ENCODE measurements at regions not wholly inside any gene's neighbourhood (a gene's known extent, or its start where the extent isn't known, plus 50 kb on each side); places are given as distances from the start of the nearest gene placed in this dataset.
"Not testable (repeated sequence)": the region's sequence is repeated elsewhere in the genome, so short reads cannot be mapped to it uniquely, and the experiment has no call there.

DNA sequence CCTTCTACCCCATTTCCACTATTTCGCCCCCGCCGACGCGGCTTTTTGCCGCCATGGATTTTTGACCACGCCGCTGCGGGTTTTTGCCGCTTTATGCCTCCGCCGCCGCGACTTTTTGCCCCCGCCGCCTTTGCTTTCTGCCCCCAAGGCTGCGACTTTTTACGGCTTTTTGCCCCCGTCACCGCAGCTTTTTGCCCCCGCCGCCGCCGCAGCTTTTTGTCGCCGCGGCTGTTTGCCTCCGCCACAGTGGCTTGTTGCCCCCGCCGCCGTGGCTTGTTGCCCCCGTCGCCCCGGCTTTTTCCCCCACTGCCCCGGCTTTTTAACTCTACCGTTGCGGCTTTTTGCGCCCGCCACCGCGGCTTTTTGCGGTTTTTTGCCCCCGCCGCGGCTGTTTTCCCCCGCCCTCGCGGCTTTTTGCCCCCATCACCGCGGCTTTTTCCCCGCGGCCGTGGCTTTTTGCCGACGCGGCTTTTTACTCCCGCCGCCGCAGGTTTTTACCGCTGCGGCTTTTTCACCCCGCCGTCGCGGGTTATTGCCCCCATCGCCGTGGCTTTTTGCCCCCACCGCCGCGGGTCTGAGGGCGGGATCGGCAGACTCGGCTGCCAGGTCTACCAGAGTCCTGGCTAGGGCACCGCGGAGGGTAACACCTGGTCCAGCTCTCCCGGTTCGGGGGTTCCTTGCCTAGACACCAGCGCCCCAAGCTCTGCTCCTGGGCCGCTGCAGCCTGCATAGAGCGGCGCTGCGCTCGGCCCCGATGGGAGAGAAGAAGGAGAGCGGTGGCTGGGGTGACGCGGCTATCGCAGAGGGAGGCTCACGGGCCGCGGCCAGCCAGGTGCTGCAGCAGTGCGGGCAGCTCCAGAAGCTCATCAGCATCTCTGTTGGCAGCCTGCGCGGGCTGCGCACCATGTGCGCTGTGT, 562.7 kb upstream of the WSB1 start:
- 63 to 75% (median 72%) methylated on average over 90 to 96 of the region's 96 CpGs for WGBS, 3 donors
- Histone ChIP-seq H3K27me3 (ENCODE audit: control insufficient read depth in 3 of 3, insufficient read depth in 3 of 3, low read length in 3 of 3) (no peaks in the 10 kb centered on the region), H3K4me3 (ENCODE audit: low read depth in 1 of 3, low read length in 3 of 3) (no peak overlapping the region), H3K36me3 (ENCODE audit: control insufficient read depth in 3 of 3, insufficient read depth in 2 of 3, low read depth in 1 of 3, low read length in 3 of 3) (no peaks in the 10 kb centered on the region), H3K4me1 (ENCODE audit: control insufficient read depth in 3 of 3, insufficient read depth in 2 of 3, low read depth in 1 of 3, low read length in 2 of 3) (no peaks in the 10 kb centered on the region), H3K27ac (ENCODE audit: low read depth in 1 of 3, low read length in 2 of 3) (no peak overlapping the region), H3K9me3 (ENCODE audit: control insufficient read depth in 2 of 2, insufficient read depth in 1 of 2, low read depth in 1 of 2, low read length in 1 of 2) (peaks cover 3 to 13% of the 10 kb centered on the region in 2 donors)
- DNase-seq (no peak), FAIRE-seq (no peak)

DNA sequence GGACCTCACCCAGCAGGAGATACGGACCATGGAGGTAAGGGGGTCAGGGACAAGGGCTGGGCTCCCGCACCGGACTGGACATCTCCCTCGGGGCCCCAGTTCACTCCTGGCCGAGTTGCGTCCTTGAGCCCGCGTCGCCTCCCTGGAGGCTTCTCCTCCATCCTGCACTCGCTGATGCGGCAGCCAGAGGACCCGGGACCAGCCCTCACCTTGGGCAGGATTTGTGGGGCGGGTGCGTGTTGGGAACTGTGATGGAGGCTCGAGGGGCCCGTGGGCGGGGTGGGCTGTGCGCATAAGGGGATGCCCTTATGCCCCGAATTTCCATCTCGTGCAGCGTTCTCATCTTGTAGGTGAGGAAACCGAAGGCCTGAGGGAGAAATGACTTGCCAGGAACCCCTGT, 562.0 kb upstream of the WSB1 start:
- not testable (repeated sequence) for H3K36me3 ChIP-seq (ENCODE audit: control insufficient read depth in 3 of 3, insufficient read depth in 2 of 3, low read depth in 1 of 3, low read length in 3 of 3); H3K27me3 ChIP-seq (ENCODE audit: control insufficient read depth in 3 of 3, insufficient read depth in 3 of 3, low read length in 3 of 3); H3K4me1 ChIP-seq (ENCODE audit: control insufficient read depth in 3 of 3, insufficient read depth in 2 of 3, low read depth in 1 of 3, low read length in 2 of 3); DNase-seq; FAIRE-seq; H3K4me3 ChIP-seq (ENCODE audit: low read depth in 1 of 3, low read length in 3 of 3); H3K27ac ChIP-seq (ENCODE audit: low read depth in 1 of 3, low read length in 2 of 3)
- 72 to 77% (median 72%) methylated on average over 22 of the region's 22 CpGs for WGBS, 3 donors
- peaks cover 3 to 13% of the 10 kb centered on the region in 2 donors for H3K9me3 ChIP-seq (ENCODE audit: control insufficient read depth in 2 of 2, insufficient read depth in 1 of 2, low read depth in 1 of 2, low read length in 1 of 2)

GRCh38 chr17:26734775-26735174, 559.1 kb upstream of the WSB1 start:
- 14 to 51% (median 45%) methylated on average over 1 to 2 of the region's 2 CpGs for WGBS, 3 donors
- H3K9me3 ChIP-seq (ENCODE audit: control insufficient read depth in 2 of 2, insufficient read depth in 1 of 2, low read depth in 1 of 2, low read length in 1 of 2): peaks cover 3 to 13% of the 10 kb centered on the region in 2 donors
- H3K27me3 ChIP-seq (ENCODE audit: control insufficient read depth in 3 of 3, insufficient read depth in 3 of 3, low read length in 3 of 3); H3K4me3 ChIP-seq (ENCODE audit: low read depth in 1 of 3, low read length in 3 of 3); H3K27ac ChIP-seq (ENCODE audit: low read depth in 1 of 3, low read length in 2 of 3); FAIRE-seq; DNase-seq; H3K4me1 ChIP-seq (ENCODE audit: control insufficient read depth in 3 of 3, insufficient read depth in 2 of 3, low read depth in 1 of 3, low read length in 2 of 3); H3K36me3 ChIP-seq (ENCODE audit: control insufficient read depth in 3 of 3, insufficient read depth in 2 of 3, low read depth in 1 of 3, low read length in 3 of 3): not testable (repeated sequence)

DNA sequence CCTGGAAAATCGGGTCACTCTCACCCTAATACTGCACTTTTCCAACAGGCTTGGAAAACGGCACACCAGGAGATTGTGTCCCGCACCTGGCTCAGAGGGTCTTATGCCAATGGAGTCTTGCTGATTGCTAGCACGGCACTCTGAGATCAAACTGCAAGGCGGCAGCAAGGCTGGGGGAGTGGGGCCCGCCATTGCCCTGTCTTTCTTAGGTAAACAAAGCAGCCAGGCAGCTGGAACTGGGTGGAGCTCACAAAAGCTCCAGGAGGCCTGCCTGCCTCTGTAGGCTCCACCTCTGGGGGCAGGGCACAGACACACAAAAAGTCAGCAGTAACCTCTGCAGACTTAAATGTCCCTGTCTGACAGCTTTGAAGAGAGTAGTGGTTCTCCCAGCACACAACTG, 557.9 kb upstream of the WSB1 start:
- H3K27ac ChIP-seq (ENCODE audit: low read depth in 1 of 3, low read length in 2 of 3); FAIRE-seq; H3K4me1 ChIP-seq (ENCODE audit: control insufficient read depth in 3 of 3, insufficient read depth in 2 of 3, low read depth in 1 of 3, low read length in 2 of 3); H3K36me3 ChIP-seq (ENCODE audit: control insufficient read depth in 3 of 3, insufficient read depth in 2 of 3, low read depth in 1 of 3, low read length in 3 of 3); DNase-seq; H3K4me3 ChIP-seq (ENCODE audit: low read depth in 1 of 3, low read length in 3 of 3); H3K27me3 ChIP-seq (ENCODE audit: control insufficient read depth in 3 of 3, insufficient read depth in 3 of 3, low read length in 3 of 3): not testable (repeated sequence)
- WGBS, 3 donors: 80 to 86% (median 85%) methylated on average over 2 to 4 of the region's 6 CpGs
- peaks cover 3 to 11% of the 10 kb centered on the region in 2 donors for H3K9me3 ChIP-seq (ENCODE audit: control insufficient read depth in 2 of 2, insufficient read depth in 1 of 2, low read depth in 1 of 2, low read length in 1 of 2)

DNA sequence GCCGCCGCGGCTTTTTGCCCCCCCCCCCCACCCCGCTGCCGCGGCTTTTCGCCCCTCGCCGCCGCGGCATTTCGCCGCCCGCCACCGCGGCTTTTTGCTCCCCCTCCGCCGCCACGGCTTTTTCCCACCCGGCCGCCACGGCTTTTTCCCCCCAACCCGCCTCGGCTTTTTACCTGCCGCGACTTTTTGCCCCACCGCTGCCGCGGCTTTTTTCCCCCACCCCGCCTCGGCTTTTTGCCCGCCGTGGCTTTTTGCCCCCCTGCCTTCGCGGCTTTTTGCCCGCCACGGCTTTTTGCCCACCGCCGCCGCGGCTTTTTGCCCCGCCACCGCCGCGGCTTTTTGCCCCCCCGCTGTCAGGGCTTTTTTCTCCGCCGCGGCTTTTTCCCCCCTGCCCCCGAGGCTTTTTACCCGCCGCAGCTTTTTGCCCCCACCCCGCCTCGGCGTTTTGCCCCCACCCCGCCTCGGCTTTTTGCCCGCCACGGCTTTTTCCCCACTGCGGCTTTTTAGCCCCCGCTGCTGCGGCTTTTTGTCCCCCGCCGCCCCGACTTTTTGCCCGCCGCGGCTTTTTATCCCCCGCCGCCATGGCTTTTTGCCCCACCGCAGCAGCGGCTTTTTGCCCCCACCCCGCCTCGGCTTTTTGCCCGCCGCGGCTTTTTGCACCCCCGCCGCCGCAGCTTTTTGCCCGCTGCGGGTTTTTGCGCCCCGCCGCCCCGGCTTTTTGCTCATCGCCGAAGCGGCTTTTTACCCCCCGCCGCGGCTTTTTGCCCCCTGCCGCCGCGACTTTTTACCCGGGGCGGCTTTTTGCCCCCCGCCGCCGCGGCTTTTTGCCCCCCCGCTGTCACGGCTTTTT, 527.8 kb upstream of the WSB1 start:
- Histone ChIP-seq H3K4me1 (ENCODE audit: control insufficient read depth in 3 of 3, insufficient read depth in 2 of 3, low read depth in 1 of 3, low read length in 2 of 3) (no peaks in the 10 kb centered on the region), H3K27me3 (ENCODE audit: control insufficient read depth in 3 of 3, insufficient read depth in 3 of 3, low read length in 3 of 3) (no peaks in the 10 kb centered on the region), H3K36me3 (ENCODE audit: control insufficient read depth in 3 of 3, insufficient read depth in 2 of 3, low read depth in 1 of 3, low read length in 3 of 3) (no peaks in the 10 kb centered on the region), H3K27ac (ENCODE audit: low read depth in 1 of 3, low read length in 2 of 3) (no peak overlapping the region), H3K4me3 (ENCODE audit: low read depth in 1 of 3, low read length in 3 of 3) (no peak overlapping the region), H3K9me3 (ENCODE audit: control insufficient read depth in 2 of 2, insufficient read depth in 1 of 2, low read depth in 1 of 2, low read length in 1 of 2) (peaks cover 0 to 8% of the 10 kb centered on the region in 2 donors)
- FAIRE-seq: no peak
- WGBS, 3 donors: 63 to 78% (median 75%) methylated on average over 81 to 103 of the region's 103 CpGs
- no peak for DNase-seq

GRCh38 chr17:26766743-26767142, 527.2 kb upstream of the WSB1 start:
- DNase-seq (no peak), FAIRE-seq (no peak)
- no peaks in the 10 kb centered on the region for H3K36me3 ChIP-seq (ENCODE audit: control insufficient read depth in 3 of 3, insufficient read depth in 2 of 3, low read depth in 1 of 3, low read length in 3 of 3)
- H3K27ac ChIP-seq (ENCODE audit: low read depth in 1 of 3, low read length in 2 of 3): no peak overlapping the region
- no peaks in the 10 kb centered on the region for H3K4me1 ChIP-seq (ENCODE audit: control insufficient read depth in 3 of 3, insufficient read depth in 2 of 3, low read depth in 1 of 3, low read length in 2 of 3)
- peaks cover 0 to 8% of the 10 kb centered on the region in 2 donors for H3K9me3 ChIP-seq (ENCODE audit: control insufficient read depth in 2 of 2, insufficient read depth in 1 of 2, low read depth in 1 of 2, low read length in 1 of 2)
- H3K27me3 ChIP-seq (ENCODE audit: control insufficient read depth in 3 of 3, insufficient read depth in 3 of 3, low read length in 3 of 3): no peaks in the 10 kb centered on the region
- WGBS, 3 donors: 66 to 80% (median 75%) methylated on average over 29 to 40 of the region's 40 CpGs
- H3K4me3 ChIP-seq (ENCODE audit: low read depth in 1 of 3, low read length in 3 of 3): no peak overlapping the region

GRCh38 chr17:26773189-26774188, 520.4 kb upstream of the WSB1 start:
- Histone ChIP-seq H3K9me3 (ENCODE audit: control insufficient read depth in 2 of 2, insufficient read depth in 1 of 2, low read depth in 1 of 2, low read length in 1 of 2) (peaks cover 7 to 22% of the 10 kb centered on the region in 2 donors), H3K4me3 (ENCODE audit: low read depth in 1 of 3, low read length in 3 of 3) (no peak overlapping the region), H3K27me3 (ENCODE audit: control insufficient read depth in 3 of 3, insufficient read depth in 3 of 3, low read length in 3 of 3) (no peaks in the 10 kb centered on the region), H3K4me1 (ENCODE audit: control insufficient read depth in 3 of 3, insufficient read depth in 2 of 3, low read depth in 1 of 3, low read length in 2 of 3) (no peaks in the 10 kb centered on the region), H3K36me3 (ENCODE audit: control insufficient read depth in 3 of 3, insufficient read depth in 2 of 3, low read depth in 1 of 3, low read length in 3 of 3) (no peaks in the 10 kb centered on the region), H3K27ac (ENCODE audit: low read depth in 1 of 3, low read length in 2 of 3) (no peak overlapping the region)
- no peak for DNase-seq
- FAIRE-seq: no peak
- WGBS, 3 donors: 70 to 82% (median 77%) methylated on average over 110 to 118 of the region's 118 CpGs
